Upper lobe of left lung (tissue), 4 donors: ENCODE measurements at regions not wholly inside any gene's neighbourhood (a gene's known extent, or its start where the extent isn't known, plus 50 kb on each side); places are given as distances from the start of the nearest gene placed in this dataset.

ENCODE experiments used
- CTCF ChIP-seq, 6 experiments: fragments of 450-650 bp in 4 of 6; fragments of 200-600 bp in 2 of 6; sonication (generic) in 2 of 6; IDR thresholded peaks; one replicate each; pipeline ENCODE4 v1.5.1; 2016 to 2019; ENCODE audit warnings: antibody characterized with exemption in 6 of 6
- EP300 ChIP-seq, 4 donors: sonication (generic); formaldehyde crosslinking; IDR thresholded peaks; one replicate each; pipeline ENCODE4 v1.5.1; 2017; ENCODE audit warnings: antibody characterized with exemption in 4 of 4, control low read depth in 2 of 4
- POLR2A ChIP-seq, 4 donors: fragments of 450-650 bp; IDR thresholded peaks; one replicate each; pipeline ENCODE4 v1.5.1; 2016 to 2017; ENCODE audit warnings: antibody characterized with exemption in 4 of 4, mild to moderate bottlenecking in 2 of 4
- POLR2AphosphoS5 ChIP-seq, 2 donors: sonication (generic); formaldehyde crosslinking; IDR thresholded peaks; one replicate each; pipeline ENCODE4 v1.5.1; 2017; ENCODE audit warnings: antibody characterized with exemption in 2 of 2

- TF ChIP-seq POLR2AphosphoS5 (IDR thresholded peaks at IDR 0.05) (no peak), POLR2A (IDR thresholded peaks at IDR 0.05) (no peak), CTCF (IDR thresholded peaks at IDR 0.05) (no peak), EP300 (IDR thresholded peaks at IDR 0.05) (no peak)
These were observed 86.0 kb upstream of the MFGE8 start for GRCh38 chr15:88998980-88999713.
